Tongue (tissue), 1 donor: ENCODE measurements at regions not wholly inside any gene's neighbourhood (a gene's known extent, or its start where the extent isn't known, plus 50 kb on each side); places are given as distances from the start of the nearest gene placed in this dataset.

ENCODE experiments used
- DNase-seq: peaks from one replicate; pipeline ENCODE4 v3.0.0-alpha.2; 2015

GRCh38 chr10:36170142-36170719 lies 528.1 kb upstream of the FZD8 start:
- DNase-seq, result no peak

DNA sequence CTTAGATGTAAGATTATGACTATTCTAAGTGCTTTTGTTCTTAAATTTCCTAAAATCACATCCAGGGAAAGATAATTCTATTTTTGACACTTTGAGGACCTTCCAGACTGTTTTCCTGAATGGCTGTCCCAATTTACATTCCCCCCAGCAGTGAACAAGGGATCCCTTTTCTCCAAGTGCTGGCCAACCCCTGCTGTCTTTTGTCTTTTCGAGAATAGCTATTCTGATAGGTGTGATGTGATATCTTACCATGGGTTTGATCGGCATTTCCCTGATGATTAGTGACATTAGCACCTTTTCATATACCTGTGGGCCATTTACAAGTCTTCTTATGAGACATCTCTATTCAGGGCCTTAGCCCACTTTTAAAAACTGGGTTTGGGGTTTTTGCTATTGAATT lies 526.7 kb upstream of the FZD8 start:
- no peak for DNase-seq

DNA sequence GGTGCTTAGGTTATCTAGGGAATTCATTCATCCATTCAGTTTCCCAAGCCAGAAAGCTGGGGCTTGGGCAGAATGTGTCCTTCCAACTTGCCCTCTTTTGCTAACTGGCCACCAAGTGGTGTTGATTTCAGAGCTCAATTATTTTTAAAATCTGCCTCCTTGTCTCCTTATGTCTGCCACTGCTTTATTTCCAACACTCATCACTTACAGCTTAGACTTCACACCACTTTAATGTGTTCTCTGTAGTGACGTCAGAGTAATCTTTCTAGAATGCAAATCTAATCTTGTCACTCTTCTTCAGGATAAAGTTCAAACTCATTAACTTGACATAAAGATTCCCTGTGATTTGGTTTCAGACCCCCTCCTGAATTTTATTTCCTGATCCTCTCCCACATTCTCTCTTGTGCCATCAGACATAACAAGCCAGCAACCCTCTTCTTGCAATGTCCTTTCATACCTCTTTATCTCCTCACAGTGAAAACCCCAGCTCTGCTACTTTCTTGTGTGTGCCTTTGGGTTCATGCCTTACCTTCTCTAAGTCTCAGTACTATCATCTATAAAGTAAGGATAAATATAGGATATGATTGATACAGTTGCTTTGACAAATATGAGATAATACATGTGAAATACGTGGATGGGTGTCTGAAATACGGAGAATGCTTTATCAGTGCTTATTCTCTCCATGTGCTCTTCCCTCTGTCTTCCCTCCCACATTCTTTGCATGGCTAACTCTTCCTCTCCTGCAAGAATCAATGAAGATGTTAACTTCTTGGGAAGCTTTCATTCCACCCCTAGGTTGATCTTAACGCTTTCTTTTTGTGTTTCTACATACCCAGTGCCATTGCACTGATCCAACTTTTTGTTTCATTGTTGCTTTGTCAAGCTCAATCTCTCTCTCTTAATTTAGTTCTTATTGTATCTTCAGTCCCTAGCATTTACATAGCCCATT lies 522.7 kb upstream of the FZD8 start:
- DNase-seq, result no peak

DNA sequence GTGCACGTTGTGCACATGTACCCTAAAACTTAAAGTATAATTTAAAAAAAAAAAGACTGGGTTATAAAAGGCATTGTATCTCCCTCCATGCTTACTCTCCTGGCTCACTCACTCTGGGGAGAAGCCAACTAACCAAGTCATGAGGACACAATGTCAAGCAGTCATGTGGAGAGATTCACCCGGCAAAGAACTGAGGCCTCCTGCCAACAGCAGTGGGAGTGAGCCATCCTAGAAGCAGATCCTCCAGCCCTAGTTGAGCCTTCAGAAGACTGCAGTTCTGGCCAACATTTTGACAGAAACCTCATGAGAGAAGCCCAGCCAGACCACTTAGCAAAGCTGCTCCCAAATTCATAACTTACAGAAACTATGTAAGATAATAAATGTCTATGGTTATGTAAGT lies 521.7 kb upstream of the FZD8 start:
- no peak for DNase-seq

DNA sequence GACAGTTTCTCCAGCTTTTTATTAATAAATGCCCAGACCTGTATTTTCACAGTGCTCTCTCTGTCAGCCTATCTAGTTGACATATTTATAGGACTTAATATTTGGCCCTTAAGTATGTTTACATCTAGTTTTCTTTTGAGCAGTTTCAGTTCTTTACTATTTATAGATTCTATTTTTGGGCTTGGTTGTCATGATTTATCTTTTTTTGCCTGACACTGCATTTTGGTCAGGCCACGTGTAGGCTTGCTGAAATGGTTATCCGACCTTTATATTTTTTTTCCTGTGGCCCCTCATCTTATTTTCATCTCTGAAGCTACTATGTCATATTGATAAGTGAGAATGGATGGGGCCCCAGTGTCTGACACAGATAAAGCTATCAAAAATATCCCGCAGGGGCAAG lies 515.4 kb upstream of the FZD8 start:
- DNase-seq, result no peak

GRCh38 chr10:36148207-36148606 lies 506.1 kb upstream of the FZD8 start:
- no peak for DNase-seq

GRCh38 chr10:36147529-36147928 lies 505.4 kb upstream of the FZD8 start:
- no peak for DNase-seq

- no peak for DNase-seq
Observed at GRCh38 chr10:36141856-36142560, 499.9 kb upstream of the FZD8 start.

- no peak for DNase-seq
Observed at GRCh38 chr10:36129051-36129450, 487.0 kb upstream of the FZD8 start.

GRCh38 chr10:36126076-36126475 lies 484.0 kb upstream of the FZD8 start:
- DNase-seq, result no peak

- DNase-seq, result peak; percentile 43
Observed at GRCh38 chr10:36119455-36119854, 477.4 kb upstream of the FZD8 start.

DNA sequence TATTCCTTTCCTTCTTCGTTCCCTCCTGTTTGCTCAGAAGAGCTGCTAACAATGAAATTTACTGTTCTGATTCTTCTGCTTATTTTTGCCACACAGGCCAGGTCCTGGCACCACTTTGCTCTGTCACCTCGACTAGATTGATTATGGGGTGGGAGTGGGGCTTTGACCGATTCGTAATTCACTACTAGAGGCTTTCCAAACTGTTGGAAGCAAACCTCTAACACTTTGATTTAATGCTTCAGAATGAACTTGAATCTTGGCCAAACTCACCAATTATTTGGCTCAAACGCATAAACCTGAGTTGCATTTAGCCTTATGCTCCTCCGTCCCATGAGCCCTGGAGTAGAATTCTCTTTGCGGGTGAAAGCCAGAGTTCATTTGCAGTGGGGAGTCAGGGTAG lies 476.2 kb upstream of the FZD8 start:
- DNase-seq, result peak; percentile 65

- DNase-seq, result no peak
Observed at GRCh38 chr10:36117890-36118289, 475.8 kb upstream of the FZD8 start.

DNA sequence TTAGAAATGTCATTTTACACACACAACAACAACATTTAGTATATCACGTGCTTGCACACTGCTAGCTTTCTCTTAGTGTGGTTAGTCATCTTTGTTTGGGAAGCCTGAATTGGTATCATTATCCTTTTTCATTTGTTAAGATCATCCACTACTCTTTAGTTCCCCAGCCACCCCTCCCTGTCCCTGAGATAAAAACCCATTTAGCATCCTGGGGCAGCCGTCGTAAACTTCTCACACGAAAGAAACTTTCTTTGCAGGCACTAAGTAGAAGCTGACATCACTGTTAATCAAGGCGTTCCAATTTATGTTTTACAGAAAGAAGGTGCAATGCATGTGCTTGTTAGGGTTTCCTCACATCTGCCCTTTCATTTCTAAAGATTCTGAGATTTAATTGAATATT lies 475.1 kb upstream of the FZD8 start:
- DNase-seq, result no peak

DNA sequence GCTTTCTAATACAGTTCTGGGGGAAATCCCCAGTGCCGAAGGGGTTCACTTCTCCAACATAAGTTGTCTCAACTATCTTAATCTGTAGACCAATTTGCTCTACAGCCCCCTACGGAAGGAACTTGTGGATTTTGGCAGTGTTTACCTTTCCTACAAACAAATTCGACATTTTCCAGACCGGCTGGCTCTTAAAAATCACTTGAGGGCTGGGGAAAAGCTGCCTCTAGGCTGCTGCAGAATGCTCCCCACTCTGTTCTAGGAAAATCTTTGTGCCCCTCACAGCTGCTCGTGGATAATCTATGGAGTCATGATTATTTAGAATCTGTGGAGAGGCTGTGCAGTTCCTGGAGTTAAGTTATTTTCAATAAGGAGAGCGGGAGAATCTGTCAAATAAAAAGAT lies 474.6 kb upstream of the FZD8 start:
- peak; percentile 83 for DNase-seq

- DNase-seq, result no peak
Observed at GRCh38 chr10:36116040-36116439, 473.9 kb upstream of the FZD8 start.

DNA sequence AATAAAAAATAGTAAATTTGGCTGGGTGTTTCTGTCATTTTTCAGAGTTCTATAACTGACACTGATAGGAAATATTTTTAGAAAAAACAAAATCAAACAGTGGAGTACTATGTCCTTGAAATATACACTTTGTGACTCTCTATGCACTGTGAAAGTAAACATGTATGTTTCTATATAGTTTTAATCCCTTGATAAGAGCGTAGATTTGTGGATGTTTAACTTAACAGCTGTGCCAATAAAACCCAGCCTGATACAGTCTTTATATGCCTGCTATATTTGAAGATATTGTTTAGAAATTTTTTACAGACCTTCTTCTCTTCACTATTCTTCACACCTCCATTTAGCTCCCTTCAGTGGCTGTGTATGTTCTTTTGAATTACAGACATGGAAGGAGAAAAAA lies 473.3 kb upstream of the FZD8 start:
- no peak for DNase-seq

GRCh38 chr10:36114913-36115312 lies 472.8 kb upstream of the FZD8 start:
- DNase-seq, result no peak

GRCh38 chr10:36114141-36114540 lies 472.0 kb upstream of the FZD8 start:
- DNase-seq, result no peak

DNA sequence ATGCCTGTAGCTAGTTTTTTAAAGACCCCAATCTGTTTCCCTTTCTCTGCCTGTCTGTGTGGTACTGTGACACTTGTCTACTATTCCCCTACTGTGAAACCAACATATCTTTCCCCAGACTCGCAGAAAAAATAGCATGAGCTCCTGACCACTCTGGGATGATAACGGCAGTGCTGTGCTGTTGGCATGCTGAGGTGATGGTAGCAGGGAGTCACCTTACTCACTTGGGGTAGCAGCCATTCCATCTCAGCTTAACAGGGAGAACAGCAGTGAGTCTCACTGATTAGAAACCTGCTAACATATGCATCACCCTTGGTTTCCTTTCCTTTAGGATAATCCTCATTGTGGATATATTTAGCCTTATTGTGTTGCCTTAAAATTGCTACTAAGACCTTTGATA lies 469.6 kb upstream of the FZD8 start:
- DNase-seq, result no peak

DNA sequence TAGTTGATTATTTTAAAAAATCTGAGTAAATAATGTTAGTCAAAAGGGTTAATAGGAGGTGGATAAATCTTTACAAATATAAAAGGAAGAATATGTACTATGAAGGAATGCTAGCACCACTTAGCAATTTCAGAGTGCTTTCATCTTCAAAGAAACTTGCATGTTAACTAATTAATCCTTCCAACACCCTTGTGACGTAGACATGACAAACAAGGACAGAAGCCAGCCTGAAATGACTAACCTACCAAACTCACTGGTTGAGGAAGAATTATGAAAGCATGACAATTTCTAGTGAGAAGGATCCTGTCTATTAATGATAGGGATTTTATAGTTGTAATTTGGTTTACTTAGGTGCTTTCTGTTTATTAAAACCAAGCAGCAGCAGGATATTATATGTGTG lies 468.0 kb upstream of the FZD8 start:
- no peak for DNase-seq

DNA sequence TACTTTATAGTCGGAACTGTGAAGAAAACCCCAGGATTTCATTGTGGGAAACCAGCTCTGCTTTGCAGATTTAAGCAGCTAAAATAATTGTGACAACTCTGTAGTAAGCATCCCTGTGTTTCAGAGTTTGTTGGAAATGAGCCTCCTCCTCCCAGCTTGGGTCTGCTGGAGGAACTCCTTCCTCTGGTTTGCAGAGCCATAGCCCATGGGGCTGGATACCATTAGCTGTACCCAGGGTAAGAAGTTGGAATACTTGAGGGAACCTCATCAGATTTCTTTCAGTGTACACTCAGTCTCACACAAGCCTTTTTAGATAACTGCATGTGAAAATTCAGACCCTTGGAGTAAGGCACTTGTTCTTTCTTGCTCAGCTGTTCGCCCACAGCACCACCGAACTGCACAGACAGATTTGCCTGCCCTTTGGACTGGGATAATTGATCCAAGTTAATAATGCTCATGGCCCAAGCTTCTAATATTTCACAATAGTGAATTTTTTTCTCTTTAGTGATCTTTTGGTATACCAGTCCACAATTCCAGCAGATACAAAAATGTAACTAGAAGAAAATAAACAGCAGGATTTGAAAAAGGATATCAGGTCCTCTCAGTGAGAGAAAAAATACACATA lies 467.4 kb upstream of the FZD8 start:
- no peak for DNase-seq

GRCh38 chr10:36097696-36098095 lies 455.6 kb upstream of the FZD8 start:
- DNase-seq, result no peak
